HS-27A (cell line): ENCODE measurements at regions not wholly inside any gene's neighbourhood (a gene's known extent, or its start where the extent isn't known, plus 50 kb on each side); places are given as distances from the start of the nearest gene placed in this dataset.

Source experiments
- DNase-seq: peaks from one replicate; pipeline ENCODE4 v3.0.0-alpha.2; 2012; ENCODE audit warnings: low read depth, missing footprints

DNA sequence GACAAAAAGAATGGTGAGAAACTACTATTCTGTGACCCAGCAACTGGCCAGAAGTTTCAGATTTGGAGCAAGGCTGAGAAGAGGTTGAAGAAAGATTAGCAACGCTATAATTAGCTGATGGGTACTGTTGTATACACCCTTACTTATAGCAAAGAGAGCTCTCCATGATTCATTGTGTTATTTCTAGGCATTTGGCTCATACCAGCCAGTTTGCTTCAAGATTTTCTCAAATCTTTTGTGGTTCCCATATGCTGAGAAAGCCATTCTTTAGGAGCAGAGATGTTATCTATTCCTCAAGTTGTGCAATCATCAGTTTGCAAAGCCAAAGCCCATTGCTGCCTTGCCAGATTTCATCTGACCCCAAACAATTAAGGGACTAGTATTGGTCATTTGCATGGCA lies 179.4 kb downstream of the ETS1 start:
- no peak for DNase-seq

DNA sequence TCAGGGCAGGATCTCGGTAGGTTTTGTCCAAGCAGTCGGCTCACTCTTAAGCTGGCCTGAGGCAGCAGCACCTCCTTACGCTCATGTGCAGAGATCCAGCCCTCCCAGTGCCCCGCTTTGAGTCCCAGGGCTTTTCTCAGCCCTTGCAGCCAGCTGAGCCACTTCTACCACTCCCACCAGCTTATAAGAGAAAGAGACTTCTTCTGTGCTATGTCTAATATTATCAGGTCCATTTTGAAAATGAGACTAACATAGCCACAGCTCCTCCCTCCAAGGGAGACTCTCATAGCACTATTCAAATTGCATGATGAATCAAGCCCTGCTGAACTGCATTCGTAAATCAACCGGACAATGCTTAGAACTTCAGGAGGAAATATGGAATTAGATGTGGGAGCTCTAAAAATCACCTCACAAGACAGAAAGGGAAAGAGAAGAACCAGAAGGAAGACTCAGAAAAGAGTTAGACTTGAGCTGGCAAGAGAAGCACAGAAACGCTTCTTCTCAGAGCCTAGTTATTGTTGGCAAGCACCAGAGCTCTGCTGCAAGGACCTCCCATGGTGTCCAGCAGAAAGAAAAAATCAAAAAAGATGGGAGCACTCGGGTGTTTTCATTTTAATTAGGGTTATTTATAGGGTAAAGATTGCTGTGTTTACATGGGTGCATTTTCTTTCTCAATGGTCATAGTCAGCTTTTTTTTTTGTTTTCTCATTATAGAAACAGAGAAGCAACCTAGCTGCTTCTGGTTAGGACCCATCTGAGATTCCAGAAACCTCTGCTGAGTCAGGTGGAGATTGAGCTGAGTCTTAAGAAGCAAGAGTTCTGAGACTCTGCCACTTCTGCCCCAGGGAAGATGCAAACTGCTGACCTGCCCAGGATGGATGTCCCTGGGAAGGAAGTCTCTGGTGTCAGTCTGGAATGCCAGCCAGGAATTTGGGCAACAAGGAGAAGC lies 181.4 kb downstream of the ETS1 start:
- DNase-seq: no peak

DNA sequence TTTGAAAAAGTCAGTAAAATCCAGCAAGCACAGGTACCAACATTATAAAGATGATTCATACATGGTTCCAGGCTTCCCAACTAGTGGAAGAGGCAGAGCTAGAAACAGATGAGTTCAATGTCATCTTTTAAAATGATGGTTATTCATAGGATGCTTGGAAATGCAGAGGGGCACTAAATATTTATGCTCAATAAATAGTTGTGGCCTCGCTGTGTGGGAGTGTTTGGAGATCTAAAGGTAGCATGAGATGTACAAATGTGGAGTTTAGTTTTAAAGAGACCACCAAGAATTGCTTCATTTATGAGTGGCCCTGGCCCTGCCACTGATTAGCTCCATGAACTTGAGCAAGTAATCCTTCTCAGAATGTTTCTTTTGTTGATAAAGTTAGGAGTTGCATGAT lies 182.2 kb downstream of the ETS1 start:
- no peak for DNase-seq

DNA sequence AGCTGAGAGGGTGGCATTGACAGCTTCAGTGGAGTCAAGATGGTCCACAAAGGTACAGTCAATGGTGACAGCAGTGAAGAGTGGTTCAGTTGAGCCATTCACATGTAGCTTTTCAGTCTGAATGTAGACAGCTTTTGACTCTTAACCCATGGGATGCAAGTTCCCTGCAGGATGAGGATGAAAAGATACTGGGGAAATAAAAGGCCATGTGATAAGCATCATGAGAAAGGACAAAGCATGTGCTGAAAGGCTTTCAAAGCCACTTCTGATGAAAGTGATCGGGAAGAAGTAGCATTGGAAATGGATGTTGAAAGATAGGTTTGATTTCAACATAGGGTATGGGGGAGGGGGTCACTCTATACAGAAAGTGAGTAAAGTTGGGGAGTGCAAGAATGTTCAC lies 182.9 kb downstream of the ETS1 start:
- DNase-seq: no peak

DNA sequence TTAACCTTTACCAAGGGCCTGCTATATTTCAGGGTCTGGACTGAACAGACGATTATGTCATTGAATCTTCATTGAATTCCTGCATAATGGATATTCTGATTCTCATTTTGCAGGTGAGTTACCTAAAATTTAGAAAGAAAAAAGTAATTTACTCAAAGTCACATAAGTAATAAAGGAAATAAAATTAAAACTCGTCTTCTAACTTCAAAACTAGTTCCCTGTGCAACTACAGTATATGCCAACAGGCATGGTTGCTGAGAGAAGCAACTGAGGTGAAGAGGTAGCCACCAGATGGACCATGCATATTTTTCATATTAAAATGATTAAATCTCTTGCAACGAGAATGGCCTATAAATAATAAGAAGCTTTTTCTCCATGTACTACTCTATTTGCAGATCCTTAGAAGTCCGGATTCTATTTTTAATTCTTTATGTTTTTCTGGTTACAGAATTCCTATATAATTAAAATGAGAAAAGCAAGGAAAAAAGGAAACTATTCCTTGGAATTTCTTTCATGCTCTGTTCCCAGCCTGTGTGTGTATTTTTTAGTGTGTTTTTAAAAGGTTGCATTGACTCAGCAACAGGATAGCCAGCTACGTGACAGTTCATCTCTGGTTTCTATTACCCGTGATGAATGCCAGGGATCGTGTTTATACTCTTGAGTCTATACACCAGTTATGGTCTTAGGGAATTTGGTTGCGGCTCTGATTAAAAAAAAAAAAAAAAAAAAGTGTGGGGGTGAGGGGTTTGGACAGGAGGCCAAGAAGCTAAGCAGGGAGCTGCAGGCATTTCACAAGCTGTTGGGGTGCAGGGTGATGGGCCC lies 186.8 kb downstream of the ETS1 start:
- DNase-seq: no peak

DNA sequence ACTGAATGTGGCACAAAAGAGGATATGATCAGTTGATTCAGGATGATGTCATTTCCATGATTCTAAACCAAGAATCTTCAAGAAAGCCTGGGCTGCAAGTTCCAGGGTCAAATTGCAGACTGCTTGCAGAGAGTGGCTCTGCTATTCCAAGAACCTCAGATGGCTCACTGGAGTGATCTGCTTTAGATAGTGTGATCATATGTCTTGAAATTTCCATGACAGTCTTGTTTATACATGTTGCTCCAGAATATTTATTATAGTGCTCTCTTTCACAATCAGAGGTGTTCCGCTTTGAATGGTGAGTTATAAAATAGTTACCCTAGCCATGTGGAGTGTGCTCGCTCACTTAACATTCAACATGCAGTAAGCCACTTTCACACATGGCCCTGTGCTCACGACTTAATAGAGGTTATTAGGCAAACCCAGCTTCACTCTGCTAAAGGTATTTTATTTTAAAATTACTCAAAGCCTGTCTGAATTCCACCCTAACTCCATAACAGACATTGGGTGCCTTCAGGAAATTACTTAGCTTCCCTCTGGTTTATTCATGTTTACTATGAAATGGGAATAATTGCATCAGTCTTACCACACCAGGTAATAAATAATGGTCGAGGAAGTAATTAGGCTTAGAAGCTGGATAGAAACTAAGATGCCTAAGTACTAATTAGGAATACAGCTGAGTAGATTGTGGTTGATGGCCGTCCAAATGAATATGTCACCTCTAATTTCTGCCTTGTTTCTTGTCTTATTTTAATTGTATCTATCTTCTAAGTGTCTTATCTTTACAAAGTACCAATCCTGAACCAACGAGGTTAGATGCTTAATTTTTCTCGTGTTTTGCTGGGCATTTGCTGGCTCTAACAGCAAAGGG lies 187.9 kb downstream of the ETS1 start:
- DNase-seq: no peak

DNA sequence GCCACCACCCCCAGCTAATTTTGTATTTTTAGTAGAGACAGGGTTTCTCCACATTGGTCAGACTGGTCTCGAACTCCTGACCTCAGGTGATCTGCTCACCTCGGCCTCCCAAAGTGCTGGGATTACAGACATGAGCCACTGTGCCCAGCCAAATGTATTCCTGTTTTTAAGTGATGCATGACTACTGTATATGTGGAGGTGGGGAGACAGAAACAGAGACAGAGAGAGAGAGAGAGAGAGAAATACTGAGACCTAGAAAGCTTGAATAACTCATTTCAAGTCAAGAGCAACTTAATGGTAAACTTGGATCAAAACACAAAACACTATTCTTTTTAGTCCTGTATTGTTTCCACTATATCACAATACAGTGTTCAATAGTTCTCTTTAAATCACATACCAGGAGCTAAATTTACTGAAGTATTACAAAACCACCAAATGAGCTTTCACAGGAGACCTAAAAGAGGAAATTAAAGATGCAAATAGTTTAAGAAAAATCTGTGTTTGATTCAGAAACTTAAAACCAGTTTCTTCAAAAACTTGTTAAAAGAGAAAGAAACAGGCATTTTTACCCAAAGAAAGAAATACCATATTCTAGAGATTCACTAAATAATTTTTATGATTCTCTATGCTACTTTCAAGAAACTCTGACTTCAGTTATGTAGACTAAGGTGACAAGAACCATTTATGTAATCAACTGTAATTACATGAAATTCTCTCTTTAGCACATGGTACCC lies 188.7 kb downstream of the ETS1 start:
- DNase-seq: no peak

DNA sequence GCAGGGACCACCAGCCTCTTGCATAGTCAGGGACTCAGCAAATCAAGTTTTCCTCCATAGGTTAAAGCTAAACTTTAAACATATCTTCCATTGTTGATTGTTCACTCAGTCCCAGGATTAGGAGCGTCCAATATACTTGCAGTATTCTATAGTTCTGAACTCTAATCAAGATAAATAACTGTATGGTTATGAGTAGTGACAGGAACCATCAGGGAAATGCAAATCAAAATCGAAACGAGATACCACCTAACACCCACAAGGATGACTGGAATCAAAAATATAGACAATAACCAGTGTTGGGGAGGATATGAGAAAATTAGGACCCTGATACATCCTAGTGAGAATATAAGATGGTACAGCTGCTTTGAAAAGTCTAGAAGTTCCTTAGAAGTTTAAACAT lies 190.0 kb downstream of the ETS1 start:
- DNase-seq: no peak

DNA sequence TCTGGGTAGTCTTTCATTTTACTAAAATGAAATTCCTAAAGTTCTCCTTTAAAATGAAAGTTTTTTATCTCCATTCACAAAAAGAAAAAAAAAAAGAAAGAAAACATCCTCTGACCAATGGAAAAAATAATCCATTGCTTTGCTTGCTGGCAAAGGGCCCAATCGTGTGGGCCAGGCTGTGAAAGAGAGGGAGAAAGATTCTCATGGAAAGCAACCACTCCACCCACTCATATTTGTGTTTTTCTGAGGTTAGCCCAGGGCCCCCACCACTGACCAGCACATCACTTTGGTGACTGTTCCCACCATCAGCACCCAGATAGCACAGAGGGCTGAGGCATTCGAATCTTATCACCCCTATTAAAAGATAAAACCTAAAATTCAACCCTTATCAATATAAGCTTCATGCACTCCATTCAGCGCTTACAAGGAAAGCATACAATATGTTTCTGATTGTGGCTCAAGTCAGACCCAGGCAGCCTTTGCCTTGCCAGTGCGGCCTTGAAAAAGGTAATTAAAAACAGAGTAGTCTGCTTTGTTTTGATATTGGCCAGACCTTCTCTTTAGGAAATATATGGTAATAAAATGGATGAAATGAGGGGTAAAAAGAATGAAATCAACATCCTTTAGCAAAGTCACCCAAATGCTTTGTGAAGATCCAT lies 192.8 kb downstream of the ETS1 start:
- DNase-seq: no peak

DNA sequence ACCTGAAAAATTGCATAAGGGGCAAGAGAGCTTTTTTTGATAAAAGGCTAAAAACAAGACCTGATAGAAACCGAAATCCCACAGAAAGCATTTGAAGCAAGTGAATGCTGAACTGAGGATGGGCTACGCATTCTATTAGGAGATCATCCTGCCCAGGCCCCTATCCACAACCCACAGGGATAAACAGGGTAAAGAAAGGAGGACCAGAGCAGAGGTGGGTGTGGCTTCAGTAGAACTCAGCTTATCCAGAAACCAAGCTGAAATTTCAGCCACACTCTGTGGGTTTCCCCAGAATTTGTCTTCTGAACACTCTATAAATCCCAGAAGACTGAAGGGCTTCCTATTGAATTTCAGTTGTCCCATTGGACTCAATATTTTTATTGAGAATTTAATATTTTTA lies 195.1 kb downstream of the ETS1 start:
- no peak for DNase-seq

DNA sequence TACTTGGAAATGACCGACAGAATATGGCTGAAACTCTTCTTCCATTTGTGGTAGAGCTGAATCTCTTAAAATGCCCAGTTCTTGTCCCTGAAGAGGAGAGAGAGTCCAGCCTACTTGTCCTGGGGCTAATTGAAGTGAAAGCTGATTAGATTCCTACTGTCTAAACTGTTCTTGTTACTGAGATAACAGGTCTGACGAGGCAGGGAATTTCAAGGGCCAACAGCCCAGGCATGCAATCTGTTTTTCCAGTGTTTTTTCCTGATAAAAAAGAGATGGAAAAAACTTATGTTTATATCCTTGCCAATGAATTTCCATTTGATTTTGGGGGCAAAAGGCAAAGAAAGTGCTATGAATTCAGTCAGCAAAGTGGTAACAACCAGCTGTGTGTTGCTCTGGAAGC lies 195.5 kb downstream of the ETS1 start:
- no peak for DNase-seq

DNA sequence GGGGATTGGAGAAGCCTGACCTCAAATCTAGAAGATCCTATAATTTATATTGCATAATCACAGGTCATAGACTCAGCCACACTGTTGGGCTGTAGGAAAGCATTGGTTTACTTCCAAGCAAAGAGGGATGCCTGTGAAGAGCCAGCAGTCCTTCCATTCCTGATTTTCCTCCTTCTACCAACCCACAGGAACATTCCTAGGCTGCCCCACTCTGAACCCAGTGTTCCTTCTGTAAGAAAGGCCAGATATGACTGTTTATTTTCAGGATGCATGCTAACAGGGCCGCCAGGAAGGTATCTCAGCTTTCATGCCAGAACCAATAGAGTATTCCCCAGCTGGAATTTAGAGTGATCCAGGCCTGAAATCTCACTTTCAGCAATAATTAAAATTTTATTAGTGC lies 197.1 kb downstream of the ETS1 start:
- DNase-seq: no peak

DNA sequence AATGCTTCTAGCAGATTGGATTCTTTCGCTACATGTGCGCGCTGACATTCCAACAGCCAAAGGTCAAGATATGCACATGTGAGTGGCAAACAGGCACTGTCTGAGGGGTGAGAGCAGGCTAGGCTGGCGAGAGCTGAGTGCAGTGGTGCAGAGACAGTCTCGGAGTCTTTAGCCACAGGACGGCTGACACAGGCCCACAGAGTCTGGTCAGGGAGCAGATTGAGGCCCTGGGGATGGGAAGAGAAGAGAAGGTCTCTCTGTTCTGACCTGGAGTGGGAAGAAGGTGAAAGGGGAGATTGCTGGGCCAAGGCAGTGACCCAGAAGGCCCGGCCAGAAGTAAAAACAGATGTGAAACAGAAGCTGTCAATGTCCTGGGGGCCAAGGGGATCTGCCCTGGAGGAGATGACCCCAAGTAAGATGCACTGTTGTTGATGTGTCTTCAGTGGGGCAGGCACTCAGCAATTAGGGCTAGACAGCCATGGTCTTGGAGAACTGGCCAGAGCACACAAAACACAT lies 197.8 kb downstream of the ETS1 start:
- no peak for DNase-seq

DNA sequence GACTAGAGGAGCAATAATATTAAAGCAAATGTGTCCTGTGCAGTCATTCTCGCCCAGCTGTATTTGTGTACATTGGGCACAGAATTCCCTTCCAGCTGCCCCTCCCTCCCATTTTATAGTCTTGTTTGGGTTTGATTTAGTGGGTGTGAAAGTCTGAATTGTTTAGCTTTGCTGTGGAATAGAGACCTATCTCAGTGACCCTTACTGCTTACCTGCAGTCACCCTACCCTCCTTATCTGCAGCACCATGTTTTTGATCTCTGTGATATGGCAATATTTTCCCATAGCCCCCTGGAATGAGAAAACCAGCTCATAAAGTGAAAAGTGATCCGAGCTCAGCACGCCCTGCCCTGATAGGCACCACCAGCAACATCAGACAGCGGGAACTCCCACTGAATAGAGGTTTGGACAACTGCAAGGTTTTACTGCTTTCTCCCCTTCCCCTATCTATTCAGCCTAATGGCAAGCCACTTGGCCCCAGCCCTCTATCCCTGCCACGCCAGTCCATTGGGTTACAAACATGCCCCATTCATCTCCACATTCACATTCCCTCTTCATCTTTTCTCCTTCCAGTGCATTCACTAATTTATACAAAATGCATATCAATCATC lies 199.0 kb downstream of the ETS1 start:
- no peak for DNase-seq

DNA sequence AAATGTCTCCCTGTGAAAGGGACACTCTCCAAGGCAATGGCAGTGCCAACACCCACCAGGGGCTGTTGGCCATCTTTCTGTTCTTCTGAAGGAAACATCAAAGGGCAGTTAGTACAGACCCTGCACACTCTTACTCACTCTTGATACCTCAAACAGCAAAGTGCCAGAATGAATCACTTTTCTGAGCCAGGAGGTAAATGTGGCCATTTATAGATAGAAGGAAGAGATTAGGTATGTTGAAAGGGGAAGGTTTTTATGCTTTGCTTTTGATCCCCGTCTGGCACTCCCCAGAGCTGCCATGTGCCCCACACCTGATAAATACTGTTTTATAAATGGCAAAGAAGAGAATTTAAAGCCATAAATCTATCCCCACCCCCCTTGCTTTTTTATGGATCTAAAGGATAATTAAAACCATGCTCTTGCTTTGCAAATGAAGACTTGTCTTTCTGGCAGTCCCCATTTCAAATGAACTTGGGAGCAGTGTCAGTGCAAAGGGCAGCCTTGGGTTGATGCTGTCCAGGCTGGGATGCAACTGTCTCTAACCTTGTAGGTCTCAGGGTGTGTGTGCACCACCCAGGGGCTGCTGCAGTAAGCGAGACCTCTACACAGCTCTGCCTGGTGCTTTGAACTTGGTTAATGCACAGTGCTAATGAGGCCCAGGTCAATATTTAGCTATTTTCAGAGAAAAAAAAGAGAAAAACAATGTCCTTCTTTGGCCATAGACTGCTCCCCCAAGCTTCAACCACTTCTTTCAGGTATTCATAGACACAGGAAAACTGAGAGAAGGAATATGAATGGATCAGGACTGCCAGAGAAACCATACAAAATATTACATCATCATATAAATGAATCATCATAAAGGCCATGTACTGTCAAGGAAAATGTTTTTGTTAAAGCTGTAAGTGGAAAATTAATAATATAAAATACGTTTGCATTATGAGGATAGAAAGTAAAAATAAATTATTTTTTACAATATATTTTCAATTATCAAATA lies 207.5 kb downstream of the ETS1 start:
- no peak for DNase-seq

DNA sequence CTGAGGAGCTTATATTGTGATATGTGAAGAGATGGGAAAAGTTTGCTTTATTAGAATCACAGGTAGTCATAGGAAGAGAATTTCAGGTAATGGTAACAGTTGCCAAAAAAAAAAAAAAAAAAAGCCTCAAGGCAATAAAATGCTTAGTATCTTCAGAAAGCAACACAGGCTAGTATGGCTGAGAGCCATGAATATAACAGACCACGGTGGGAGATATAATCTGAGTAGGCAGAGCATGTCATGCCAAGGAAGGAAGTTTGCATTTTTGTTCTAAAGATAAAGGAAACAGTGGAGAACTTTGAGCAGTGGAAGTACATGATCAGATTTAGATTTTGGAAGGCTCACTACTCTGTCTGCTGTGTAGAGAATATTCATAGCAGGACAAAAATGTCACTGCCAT lies 211.4 kb downstream of the ETS1 start:
- DNase-seq: no peak

DNA sequence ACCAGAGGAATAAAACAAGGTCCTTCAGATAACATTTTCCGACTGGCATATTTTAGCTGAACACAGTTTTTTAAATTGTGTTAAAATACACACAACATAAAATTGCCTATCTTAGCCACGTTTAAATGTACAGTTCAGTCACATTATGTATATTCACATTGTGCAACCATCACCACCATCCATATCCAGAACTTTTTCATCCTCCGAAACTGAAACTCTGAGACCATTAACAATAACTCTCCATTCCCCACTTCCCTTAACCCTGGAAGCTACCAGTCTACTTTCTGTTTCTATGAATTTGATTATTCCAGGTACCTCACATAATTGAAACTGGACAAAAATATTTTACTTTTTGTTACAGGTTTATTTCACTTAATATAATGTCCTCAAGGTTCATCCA lies 213.3 kb downstream of the ETS1 start:
- no peak for DNase-seq

DNA sequence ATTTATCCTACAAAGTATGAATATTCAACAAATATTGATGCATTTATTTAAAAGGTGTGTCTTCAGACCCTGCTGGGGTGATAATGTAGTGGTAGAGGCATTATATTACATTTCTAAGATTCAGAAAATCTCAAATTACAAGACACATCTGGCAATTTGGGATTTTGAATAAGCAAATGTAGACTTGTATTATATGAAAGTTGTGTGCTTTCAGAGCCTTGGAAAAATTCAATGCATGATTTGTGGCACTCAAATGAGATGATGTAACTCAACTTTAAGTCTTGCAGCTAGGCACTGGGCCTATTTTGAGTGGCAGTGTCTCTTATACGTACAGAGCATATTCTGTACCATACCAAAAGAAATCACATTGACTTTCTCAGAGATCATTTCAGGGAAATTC lies 214.4 kb downstream of the ETS1 start:
- DNase-seq: no peak

DNA sequence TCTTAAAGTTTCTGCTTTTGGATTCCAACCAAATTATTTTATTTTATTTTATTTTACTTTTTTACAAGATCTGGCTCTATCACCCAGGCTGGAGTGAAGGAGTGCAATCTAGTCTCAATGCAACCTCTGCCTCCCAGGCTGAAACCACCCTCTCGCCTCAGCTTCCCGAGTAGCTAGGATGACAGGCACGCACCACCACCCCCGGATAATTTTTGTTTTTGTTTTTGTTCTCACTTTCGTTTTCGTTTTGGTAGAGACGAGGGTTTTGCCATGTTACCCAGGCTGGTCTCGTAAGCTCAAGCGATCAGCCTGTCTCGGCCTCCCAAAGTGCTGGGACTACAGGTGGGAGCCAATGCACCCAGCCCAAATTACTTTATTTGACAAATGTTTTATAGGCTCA lies 219.8 kb downstream of the ETS1 start:
- DNase-seq: no peak
